ENCODE measurements at regions not wholly inside any gene's neighbourhood (a gene's known extent, or its start where the extent isn't known, plus 50 kb on each side); places are given as distances from the start of the nearest gene placed in this dataset.

DNA sequence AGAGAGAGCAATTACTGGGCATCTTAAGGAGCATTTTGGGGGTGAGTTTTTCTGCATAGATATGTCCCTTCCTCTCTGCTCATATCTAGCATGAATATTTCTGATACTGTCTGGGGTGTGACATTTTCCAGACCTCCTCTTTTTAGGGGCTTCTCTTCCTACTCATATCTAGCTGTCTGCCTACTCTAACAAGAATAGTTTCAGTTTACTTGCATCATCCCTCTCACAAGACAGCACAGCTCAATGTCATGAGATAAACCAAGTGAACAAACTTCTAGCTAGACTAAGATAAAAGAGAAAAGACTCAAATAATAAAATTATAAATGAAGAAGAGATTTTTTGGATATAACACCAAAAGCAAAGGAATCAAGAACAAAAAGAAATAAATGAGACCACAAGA lies 419.5 kb upstream of the SORCS1 start:
- TF ChIP-seq, protein P1, sequence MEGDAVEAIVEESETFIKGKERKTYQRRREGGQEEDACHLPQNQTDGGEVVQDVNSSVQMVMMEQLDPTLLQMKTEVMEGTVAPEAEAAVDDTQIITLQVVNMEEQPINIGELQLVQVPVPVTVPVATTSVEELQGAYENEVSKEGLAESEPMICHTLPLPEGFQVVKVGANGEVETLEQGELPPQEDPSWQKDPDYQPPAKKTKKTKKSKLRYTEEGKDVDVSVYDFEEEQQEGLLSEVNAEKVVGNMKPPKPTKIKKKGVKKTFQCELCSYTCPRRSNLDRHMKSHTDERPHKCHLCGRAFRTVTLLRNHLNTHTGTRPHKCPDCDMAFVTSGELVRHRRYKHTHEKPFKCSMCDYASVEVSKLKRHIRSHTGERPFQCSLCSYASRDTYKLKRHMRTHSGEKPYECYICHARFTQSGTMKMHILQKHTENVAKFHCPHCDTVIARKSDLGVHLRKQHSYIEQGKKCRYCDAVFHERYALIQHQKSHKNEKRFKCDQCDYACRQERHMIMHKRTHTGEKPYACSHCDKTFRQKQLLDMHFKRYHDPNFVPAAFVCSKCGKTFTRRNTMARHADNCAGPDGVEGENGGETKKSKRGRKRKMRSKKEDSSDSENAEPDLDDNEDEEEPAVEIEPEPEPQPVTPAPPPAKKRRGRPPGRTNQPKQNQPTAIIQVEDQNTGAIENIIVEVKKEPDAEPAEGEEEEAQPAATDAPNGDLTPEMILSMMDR (IDR thresholded peaks at IDR 0.05; ENCODE audit: borderline replicate concordance, insufficient read depth, low read depth, low read length) = no peak

DNA sequence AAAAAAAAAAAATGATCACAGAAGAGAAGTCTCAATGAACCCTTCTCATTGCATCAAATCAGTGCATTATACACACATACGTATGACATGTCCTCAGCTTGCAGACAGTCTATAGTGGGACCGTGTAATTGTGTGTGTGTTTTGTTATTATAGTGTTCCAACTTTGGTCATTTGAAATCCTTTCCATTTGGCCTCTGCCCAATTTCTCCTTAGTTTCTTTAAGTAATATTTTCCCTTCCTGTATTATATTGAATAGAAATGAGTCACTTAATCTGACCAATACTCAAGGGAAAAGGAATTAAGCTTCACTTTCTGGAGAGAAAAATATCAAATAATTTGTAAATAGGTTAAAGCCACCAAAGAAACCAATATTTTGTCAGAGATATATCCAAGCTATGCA lies 415.5 kb upstream of the SORCS1 start:
- TF ChIP-seq, protein P1 (IDR thresholded peaks at IDR 0.05; ENCODE audit: borderline replicate concordance, insufficient read depth, low read depth, low read length) = no peak
- H3K4me3 ChIP-seq (ENCODE audit: low read depth, low read length) = no peak overlapping the region

More for the DNA sequence above, 419.5 kb upstream of the SORCS1 start:
- H3K4me3 ChIP-seq (ENCODE audit: low read depth, low read length) = no peak overlapping the region

DNA sequence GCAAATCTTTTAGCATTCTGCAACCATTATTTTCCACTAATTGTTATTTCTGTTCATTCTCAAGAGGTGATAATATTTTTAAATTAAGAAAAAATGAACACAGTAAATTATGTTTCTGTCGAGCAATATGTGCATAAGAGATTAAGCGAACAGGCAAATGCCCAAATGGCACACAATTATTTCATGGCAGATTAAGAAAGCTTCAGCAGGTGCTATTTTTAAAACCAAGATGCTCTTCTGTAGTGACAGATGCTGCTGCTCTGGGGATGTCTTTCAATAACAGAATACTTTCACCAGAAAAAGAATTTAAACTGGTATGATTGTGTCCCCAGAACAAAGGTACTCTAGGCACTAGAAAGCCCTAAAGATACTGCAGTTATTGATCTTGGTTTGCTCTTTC lies 412.7 kb upstream of the SORCS1 start:
- TF ChIP-seq, protein P1 (IDR thresholded peaks at IDR 0.05; ENCODE audit: borderline replicate concordance, insufficient read depth, low read depth, low read length) = no peak
- H3K4me3 ChIP-seq (ENCODE audit: low read depth, low read length) = no peak overlapping the region

DNA sequence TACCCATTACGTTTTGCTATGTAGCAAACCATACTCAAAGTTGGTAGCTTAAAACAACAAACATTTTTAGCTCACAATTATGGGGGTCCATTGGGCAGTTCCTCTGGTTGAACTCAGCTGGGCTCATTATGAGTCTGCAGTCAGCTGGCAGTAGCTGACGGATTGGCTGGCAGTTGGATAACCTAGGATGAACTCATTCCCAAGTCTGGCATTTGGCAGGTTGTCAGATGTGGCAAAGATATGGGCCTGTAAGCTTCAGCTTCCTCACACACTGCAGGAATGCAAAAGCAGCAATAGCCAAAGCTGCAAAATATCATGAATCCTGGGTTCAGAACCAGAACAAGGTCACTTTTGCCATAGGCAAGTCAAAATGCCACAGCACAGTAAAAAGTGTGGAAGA lies 412.2 kb upstream of the SORCS1 start:
- H3K4me3 ChIP-seq (ENCODE audit: low read depth, low read length) = no peak overlapping the region
- TF ChIP-seq, protein P1 (IDR thresholded peaks at IDR 0.05; ENCODE audit: borderline replicate concordance, insufficient read depth, low read depth, low read length) = no peak

DNA sequence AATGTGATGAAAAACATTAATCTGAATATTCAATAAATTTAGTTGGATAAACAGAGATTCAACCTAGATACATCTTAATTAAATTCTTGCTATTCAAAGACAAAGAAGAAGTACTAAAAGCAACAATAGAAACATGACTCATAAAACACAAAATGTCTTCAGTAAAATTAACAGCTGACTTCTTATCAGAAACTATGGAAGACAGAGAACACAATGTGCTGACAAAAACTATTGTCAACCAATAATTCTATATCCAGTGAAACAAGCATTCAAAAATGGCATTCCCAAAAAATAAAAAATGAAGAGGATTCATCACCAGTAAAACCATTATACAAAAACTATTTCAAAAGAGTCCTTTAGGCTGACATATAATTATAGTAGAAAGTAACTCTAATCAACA lies 400.5 kb upstream of the SORCS1 start:
- TF ChIP-seq, protein P1 (IDR thresholded peaks at IDR 0.05; ENCODE audit: borderline replicate concordance, insufficient read depth, low read depth, low read length) = no peak
- no peak overlapping the region for H3K4me3 ChIP-seq (ENCODE audit: low read depth, low read length)

DNA sequence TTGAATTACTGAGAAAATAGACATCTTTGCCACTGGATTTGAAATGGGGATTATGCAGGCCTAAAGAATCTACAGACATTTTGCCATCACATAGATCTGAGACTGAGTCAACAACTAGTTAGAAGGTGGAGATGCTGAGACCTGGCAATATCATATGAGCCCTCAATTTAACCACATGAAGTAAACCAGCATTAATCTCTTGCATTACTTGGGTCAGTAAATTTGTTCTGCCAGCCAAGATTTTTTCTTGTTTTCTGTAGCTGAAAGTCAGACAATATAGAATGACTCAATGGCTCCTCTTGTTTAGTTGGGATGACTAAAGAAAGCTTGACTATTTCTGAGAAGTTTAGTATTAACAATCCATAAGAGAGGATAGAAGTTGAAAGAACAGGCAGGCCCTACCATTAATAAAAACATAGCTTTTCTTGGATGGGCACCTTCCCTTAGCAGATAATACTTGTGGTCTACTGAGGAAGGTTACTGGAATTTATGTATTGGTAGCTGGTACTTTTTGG lies 396.7 kb upstream of the SORCS1 start:
- TF ChIP-seq, protein P1 (IDR thresholded peaks at IDR 0.05; ENCODE audit: borderline replicate concordance, insufficient read depth, low read depth, low read length) = no peak
- no peak overlapping the region for H3K4me3 ChIP-seq (ENCODE audit: low read depth, low read length)

DNA sequence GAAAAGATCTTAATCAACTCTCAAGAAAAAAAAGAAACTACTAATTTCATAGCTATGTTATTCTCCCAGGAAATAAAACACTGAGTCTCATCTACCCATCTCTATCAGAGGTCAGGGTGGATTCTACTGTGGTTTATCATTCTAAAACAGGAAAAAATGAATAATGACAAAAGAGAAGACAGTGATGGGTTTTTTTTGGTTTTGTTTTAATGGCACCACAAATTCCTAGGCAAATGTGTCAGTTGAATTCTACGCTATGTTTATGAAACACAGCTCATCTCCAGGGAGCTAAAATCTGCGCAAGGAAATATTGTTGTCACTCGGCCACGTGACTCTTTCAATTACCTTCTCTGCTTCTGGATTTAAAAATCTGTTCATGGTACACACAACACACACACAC lies 393.4 kb upstream of the SORCS1 start:
- TF ChIP-seq, protein P1 (IDR thresholded peaks at IDR 0.05; ENCODE audit: borderline replicate concordance, insufficient read depth, low read depth, low read length) = no peak
- no peak overlapping the region for H3K4me3 ChIP-seq (ENCODE audit: low read depth, low read length)
